Right lobe of liver (tissue), 4 donors: ENCODE measurements at regions not wholly inside any gene's neighbourhood (a gene's known extent, or its start where the extent isn't known, plus 50 kb on each side); places are given as distances from the start of the nearest gene placed in this dataset.

Experiments used
- POLR2A ChIP-seq: fragments of 450-650 bp; IDR thresholded peaks from one replicate; pipeline ENCODE4 v1.6.1; 2017; ENCODE audit warnings: antibody characterized with exemption, mild to moderate bottlenecking
- TF ChIP-seq, protein P1 (sequence below), 4 donors: fragments of 200-600 bp in 3 of 4; fragments of 450-650 bp in 1 of 4; IDR thresholded peaks; one replicate each; pipeline versions ENCODE4 v1.5.1 to v1.8.0; 2016 to 2022; ENCODE audit warnings: antibody characterized with exemption in 4 of 4, mild to moderate bottlenecking in 2 of 4
- donor health status: DM: no; HTN: no; CAD: no.
- donor health status: DM: no; HTN: no; CAD: no.
- donor health status: DM: no; HTN: yes; CAD: no.

DNA sequence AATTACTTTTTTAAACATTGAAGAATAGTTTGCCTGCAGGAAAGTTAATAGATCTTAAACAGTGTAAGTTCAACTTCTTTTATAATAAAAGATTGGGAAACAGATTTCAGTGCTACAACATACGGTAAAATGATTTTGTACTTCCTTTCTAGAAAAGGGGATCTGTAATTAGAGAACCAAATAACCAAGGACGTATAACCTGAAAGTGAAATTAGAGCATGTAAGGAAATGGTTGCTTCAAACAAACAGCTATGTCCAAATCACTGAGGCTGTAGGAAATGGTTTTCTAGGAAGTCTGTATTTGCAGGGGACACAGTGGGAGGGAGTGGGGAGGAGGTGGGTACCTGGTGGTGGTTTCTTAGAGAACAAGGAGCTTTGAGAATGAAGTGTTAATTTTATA, 57.9 kb upstream of the EXOC6 start:
- TF ChIP-seq POLR2A: no peak
- TF ChIP-seq, protein P1, sequence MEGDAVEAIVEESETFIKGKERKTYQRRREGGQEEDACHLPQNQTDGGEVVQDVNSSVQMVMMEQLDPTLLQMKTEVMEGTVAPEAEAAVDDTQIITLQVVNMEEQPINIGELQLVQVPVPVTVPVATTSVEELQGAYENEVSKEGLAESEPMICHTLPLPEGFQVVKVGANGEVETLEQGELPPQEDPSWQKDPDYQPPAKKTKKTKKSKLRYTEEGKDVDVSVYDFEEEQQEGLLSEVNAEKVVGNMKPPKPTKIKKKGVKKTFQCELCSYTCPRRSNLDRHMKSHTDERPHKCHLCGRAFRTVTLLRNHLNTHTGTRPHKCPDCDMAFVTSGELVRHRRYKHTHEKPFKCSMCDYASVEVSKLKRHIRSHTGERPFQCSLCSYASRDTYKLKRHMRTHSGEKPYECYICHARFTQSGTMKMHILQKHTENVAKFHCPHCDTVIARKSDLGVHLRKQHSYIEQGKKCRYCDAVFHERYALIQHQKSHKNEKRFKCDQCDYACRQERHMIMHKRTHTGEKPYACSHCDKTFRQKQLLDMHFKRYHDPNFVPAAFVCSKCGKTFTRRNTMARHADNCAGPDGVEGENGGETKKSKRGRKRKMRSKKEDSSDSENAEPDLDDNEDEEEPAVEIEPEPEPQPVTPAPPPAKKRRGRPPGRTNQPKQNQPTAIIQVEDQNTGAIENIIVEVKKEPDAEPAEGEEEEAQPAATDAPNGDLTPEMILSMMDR (IDR thresholded peaks at IDR 0.05): no peak
